OCI-LY7 (cell line): ENCODE measurements at regions not wholly inside any gene's neighbourhood (a gene's known extent, or its start where the extent isn't known, plus 50 kb on each side); places are given as distances from the start of the nearest gene placed in this dataset.

ENCODE experiments used
- CTCF ChIP-seq: fragments of 200-600 bp; sonication (generic); conservative IDR thresholded peaks from 2 replicates; pipeline ENCODE4 v1.5.1; 2014; ENCODE audit warnings: mild to moderate bottlenecking, antibody characterized with exemption, low read length, moderate library complexity, mixed read lengths
- EZH2phosphoT487 ChIP-seq: fragments of 200-600 bp; sonication (generic); IDR thresholded peaks from 2 replicates; pipeline ENCODE4 v1.6.1; 2018; ENCODE audit warnings: low read depth, borderline replicate concordance, mild to moderate bottlenecking, mixed run types, antibody characterized with exemption, low read length, moderate library complexity, mixed read lengths

DNA sequence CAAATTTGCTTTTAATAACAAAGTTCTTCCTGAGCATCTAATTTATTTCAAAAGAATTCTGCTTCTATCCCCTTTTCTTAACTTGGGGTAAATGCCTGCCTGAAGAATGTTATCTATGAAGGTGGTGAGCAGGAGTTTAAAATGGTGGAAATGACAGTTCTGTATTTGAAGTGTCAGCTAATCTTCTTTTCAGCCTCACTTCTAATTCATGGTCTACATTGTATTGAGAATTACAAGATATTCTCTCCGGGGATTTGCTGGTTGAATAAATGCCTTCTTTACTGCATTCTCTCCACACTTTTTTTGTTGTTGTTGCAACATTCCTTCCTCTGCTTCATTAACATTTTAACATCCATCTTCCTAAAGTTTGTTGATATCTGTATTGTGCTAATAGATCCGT lies 143.1 kb upstream of the GRIN3A start:
- TF ChIP-seq CTCF (no peak), EZH2phosphoT487 (no peak)
